H1 (cell line): ENCODE measurements at regions not wholly inside any gene's neighbourhood (a gene's known extent, or its start where the extent isn't known, plus 50 kb on each side); places are given as distances from the start of the nearest gene placed in this dataset.

Source experiments
- CTCF ChIA-PET: fragments of 300-600 bp; sonication (Branson Sonifier 250); formaldehyde crosslinking; loops from one replicate; lab custom pipeline; 2021; ENCODE audit not compliant: partially characterized antibody; lab: Charles Lee
- POLR2A ChIA-PET: fragments of 300-600 bp; sonication (Branson Sonifier 250); formaldehyde crosslinking; loops from one replicate; lab custom pipeline; 2021; ENCODE audit warnings: inconsistent platforms; ENCODE audit not compliant: partially characterized antibody; lab: Charles Lee
- DNase-seq, 2 experiments: peaks; one replicate each; pipeline versions ENCODE4 v3.0.0 to v3.0.0-alpha.2; 2010 to 2022; ENCODE audit warnings: low spot score in 2 of 2, low read depth in 1 of 2, mixed read lengths in 1 of 2
- FAIRE-seq: peaks from 2 replicates; lab custom pipeline; 2011; peaks lifted over from hg19 to GRCh38; lab: Jason Lieb, UNC
- H2AFZ ChIP-seq: 2 replicates; pipeline ENCODE4 v1.8.1; 2012; ENCODE audit warnings: low read length, inconsistent platforms
- H2AK5ac ChIP-seq: 2 replicates; pipeline ENCODE4 v1.6.1; 2013; ENCODE audit warnings: low read depth, low read length
- H2BK120ac ChIP-seq: replicated peaks from 2 replicates; pipeline ENCODE3; 2013; ENCODE audit warnings: low read depth, low read length, inconsistent platforms
- H2BK12ac ChIP-seq: 2 replicates; pipeline ENCODE4 v1.6.1; 2013; ENCODE audit warnings: low read depth, low read length
- H2BK15ac ChIP-seq: 2 replicates; pipeline ENCODE4 v1.6.1; 2013; ENCODE audit warnings: low read length
- H2BK20ac ChIP-seq: 2 replicates; pipeline ENCODE4 v1.6.1; 2013; ENCODE audit warnings: low read length
- H2BK5ac ChIP-seq: 2 replicates; pipeline ENCODE4 v1.6.1; 2013; ENCODE audit warnings: low read depth, low read length
- H3K14ac ChIP-seq: 2 replicates; pipeline ENCODE4 v1.6.1; 2013; ENCODE audit warnings: inconsistent platforms; ENCODE audit not compliant: insufficient read length
- H3K18ac ChIP-seq: 2 replicates; pipeline ENCODE4 v1.6.1; 2013; ENCODE audit warnings: low read length; ENCODE audit errors: extremely low read depth
- H3K23ac ChIP-seq: 2 replicates; pipeline ENCODE4 v1.6.1; 2013; ENCODE audit warnings: inconsistent platforms; ENCODE audit not compliant: insufficient read length
- H3K23me2 ChIP-seq: 2 replicates; pipeline ENCODE4 v1.6.1; 2013; ENCODE audit warnings: low read depth, low read length
- H3K27ac ChIP-seq: 2 replicates; pipeline ENCODE4 v1.6.1; 2011; ENCODE audit warnings: low read depth, low read length, inconsistent platforms
- H3K27me3 ChIP-seq, 4 experiments: replicated peaks in 1 of 4; 1 replicate in 1 of 4; 2 replicates in 3 of 4; pipeline versions ENCODE4 v1.6.1 to v1.8.1; 2011 to 2013; ENCODE audit warnings: low read length in 3 of 4, mild to moderate bottlenecking in 3 of 4, inconsistent platforms in 2 of 4, mixed read lengths in 2 of 4, moderate library complexity in 1 of 4; ENCODE audit not compliant: control insufficient read depth in 3 of 4, insufficient read depth in 3 of 4; ENCODE audit errors: extremely low read depth in 1 of 4
- H3K36me3 ChIP-seq, 4 experiments: 2 replicates each; pipeline versions ENCODE4 v1.6.1 to v1.8.1; 2011 to 2013; ENCODE audit warnings: mild to moderate bottlenecking in 4 of 4, low read length in 3 of 4, moderate library complexity in 2 of 4, control low read depth in 1 of 4, inconsistent platforms in 1 of 4; ENCODE audit not compliant: insufficient read depth in 4 of 4, control insufficient read depth in 2 of 4
- H3K4ac ChIP-seq: replicated peaks from 2 replicates; pipeline ENCODE3; 2013; ENCODE audit warnings: low read length, low read depth, mixed read lengths, inconsistent platforms; ENCODE audit not compliant: insufficient read length
- H3K4me1 ChIP-seq, 4 experiments: replicated peaks in 1 of 4; 1 replicate in 1 of 4; 2 replicates in 3 of 4; pipeline versions ENCODE4 v1.6.1 to v1.8.1; 2011 to 2013; ENCODE audit warnings: low read length in 3 of 4, inconsistent platforms in 2 of 4, mixed read lengths in 1 of 4; ENCODE audit not compliant: insufficient read depth in 4 of 4, control insufficient read depth in 3 of 4
- H3K4me2 ChIP-seq, 2 experiments: 2 replicates each; pipeline versions ENCODE4 v1.6.1 to v1.8.1; 2011 to 2013; ENCODE audit warnings: low read depth in 2 of 2, low read length in 2 of 2, control low read depth in 1 of 2, inconsistent platforms in 1 of 2, mild to moderate bottlenecking in 1 of 2; ENCODE audit not compliant: insufficient read depth in 1 of 2
- H3K4me3 ChIP-seq, 4 experiments: fragments of 200-600, 300-600 bp in 1 of 4; sonication (generic), shearing (Covaris generic), sonication (Bioruptor Twin) in 1 of 4; 2 replicates each; pipeline versions ENCODE4 v1.5.1 to v1.8.1; 2011 to 2016; ENCODE audit warnings: low read length in 4 of 4, low read depth in 3 of 4, control low read depth in 2 of 4, inconsistent platforms in 2 of 4, mild to moderate bottlenecking in 2 of 4, mixed read lengths in 1 of 4, moderate library complexity in 1 of 4; ENCODE audit not compliant: insufficient read depth in 2 of 4; ENCODE audit errors: extremely low read depth in 1 of 4
- H3K56ac ChIP-seq: replicated peaks from 2 replicates; pipeline ENCODE3; 2013; ENCODE audit warnings: low read depth, mild to moderate bottlenecking, mixed read lengths, low read length, inconsistent platforms; ENCODE audit not compliant: insufficient read length
- H3K79me1 ChIP-seq: 2 replicates; pipeline ENCODE4 v1.6.1; 2013; ENCODE audit warnings: low read depth, low read length, control low read depth
- H3K79me2 ChIP-seq, 2 experiments: 2 replicates each; pipeline versions ENCODE4 v1.6.1 to v1.8.1; 2012 to 2013; ENCODE audit warnings: low read length in 2 of 2, mild to moderate bottlenecking in 2 of 2, inconsistent platforms in 1 of 2; ENCODE audit not compliant: insufficient read depth in 2 of 2, control insufficient read depth in 1 of 2
- H3K9ac ChIP-seq, 4 experiments: replicated peaks in 1 of 4; 1 replicate in 1 of 4; 2 replicates in 3 of 4; pipeline versions ENCODE4 v1.6.1 to v1.8.1; 2011 to 2013; ENCODE audit warnings: low read depth in 3 of 4, low read length in 3 of 4, control low read depth in 2 of 4, mild to moderate bottlenecking in 2 of 4, moderate library complexity in 2 of 4, inconsistent platforms in 1 of 4; ENCODE audit errors: extremely low read depth in 1 of 4
- H3K9me3 ChIP-seq, 2 experiments: 2 replicates each; pipeline versions ENCODE4 v1.6.1 to v1.8.1; 2012 to 2013; ENCODE audit warnings: mild to moderate bottlenecking in 2 of 2, moderate library complexity in 2 of 2, control low read depth in 1 of 2, inconsistent platforms in 1 of 2, low read depth in 1 of 2, low read length in 1 of 2, mixed read lengths in 1 of 2; ENCODE audit not compliant: insufficient read depth in 2 of 2
- H4K20me1 ChIP-seq, 2 experiments: replicated peaks in 1 of 2; 2 replicates each; pipeline versions ENCODE3 to v1.8.1; 2011 to 2013; ENCODE audit warnings: inconsistent platforms in 2 of 2, low read length in 2 of 2, mild to moderate bottlenecking in 1 of 2; ENCODE audit not compliant: insufficient read depth in 2 of 2, control insufficient read depth in 1 of 2
- H4K5ac ChIP-seq: 2 replicates; pipeline ENCODE4 v1.6.1; 2013; ENCODE audit warnings: low read length, low read depth, mixed read lengths, inconsistent platforms; ENCODE audit not compliant: insufficient read length
- H4K8ac ChIP-seq: 2 replicates; pipeline ENCODE4 v1.8.0; 2013; ENCODE audit warnings: mild to moderate bottlenecking, moderate library complexity, low read length, inconsistent platforms; ENCODE audit not compliant: insufficient read depth; ENCODE audit errors: extremely low read depth
- H4K91ac ChIP-seq: replicated peaks from 2 replicates; pipeline ENCODE3; 2013; ENCODE audit warnings: low read length, mixed read lengths, inconsistent platforms; ENCODE audit not compliant: insufficient read length
- BACH1 ChIP-seq: IDR thresholded peaks from 2 replicates; pipeline ENCODE4 v1.6.1; 2012; ENCODE audit warnings: low read length, improper control_type of control experiment
- BRCA1 ChIP-seq: IDR thresholded peaks from 2 replicates; pipeline ENCODE4 v1.6.1; 2012; ENCODE audit warnings: low read depth, low read length, improper control_type of control experiment
- CBX5 ChIP-seq: fragments of 300-800, 300-1000 bp; sonication (generic); IDR thresholded peaks from 2 replicates; pipeline ENCODE4 v1.7.1; 2016; ENCODE audit warnings: antibody characterized with exemption, low read length, low read depth
- CHD1 ChIP-seq: IDR thresholded peaks from 2 replicates; pipeline ENCODE4 v1.6.1; 2012; ENCODE audit warnings: low read depth, low read length, improper control_type of control experiment
- GTF2F1 ChIP-seq: IDR thresholded peaks from 2 replicates; pipeline ENCODE4 v1.6.1; 2012; ENCODE audit warnings: low read depth, low read length, improper control_type of control experiment, borderline replicate concordance
- NRF1 ChIP-seq: IDR thresholded peaks from 2 replicates; pipeline ENCODE4 v1.6.1; 2011; ENCODE audit warnings: mild to moderate bottlenecking, low read depth, low read length, improper control_type of control experiment
- POLR2AphosphoS5 ChIP-seq: IDR thresholded peaks from 2 replicates; pipeline ENCODE4 v1.6.1; 2011; ENCODE audit warnings: low read depth, low read length
- POU5F1 ChIP-seq: IDR thresholded peaks from 2 replicates; pipeline ENCODE4 v1.6.1; 2011; ENCODE audit warnings: low read depth, mild to moderate bottlenecking, low read length, moderate library complexity
- RNF2 ChIP-seq: fragments of 200-900, 300-1000 bp; sonication (generic); IDR thresholded peaks from 2 replicates; pipeline ENCODE4 v1.7.1; 2016; ENCODE audit warnings: borderline replicate concordance, low read depth, mild to moderate bottlenecking, antibody characterized with exemption, low read length; ENCODE audit not compliant: poor library complexity, severe bottlenecking; ENCODE audit errors: missing control alignments
- SP4 ChIP-seq: IDR thresholded peaks from 2 replicates; pipeline ENCODE4 v1.6.1; 2012; ENCODE audit warnings: low read length, inconsistent platforms
- TBP ChIP-seq: IDR thresholded peaks from 2 replicates; pipeline ENCODE4 v1.6.1; 2011; ENCODE audit warnings: low read depth, low read length, improper control_type of control experiment
- TCF12 ChIP-seq: IDR thresholded peaks from 2 replicates; pipeline ENCODE4 v1.6.1; 2011; ENCODE audit warnings: low read depth, mild to moderate bottlenecking, low read length
- YY1 ChIP-seq: IDR thresholded peaks from 2 replicates; pipeline ENCODE4 v1.6.1; 2011; ENCODE audit warnings: low read depth, mild to moderate bottlenecking, low read length
- WGBS, 2 experiments: shearing (Covaris generic) in 1 of 2; methylation state at CpG; one replicate each; pipeline versions ENCODE4 v1.1.6 to v1.1.7; 2013 to 2015; ENCODE audit warnings: low lambda C conversion rate in 2 of 2, mixed read lengths in 2 of 2, inconsistent platforms in 1 of 2, low coverage in 1 of 2, missing lambda C conversion rate in 1 of 2; ENCODE audit not compliant: insufficient replicate concordance in 2 of 2, insufficient coverage in 1 of 2, insufficient read length in 1 of 2; ENCODE audit errors: extremely low coverage in 1 of 2, missing lambda C conversion rate in 1 of 2; 5-methylcytosine and 5-hydroxymethylcytosine counted together

DNA sequence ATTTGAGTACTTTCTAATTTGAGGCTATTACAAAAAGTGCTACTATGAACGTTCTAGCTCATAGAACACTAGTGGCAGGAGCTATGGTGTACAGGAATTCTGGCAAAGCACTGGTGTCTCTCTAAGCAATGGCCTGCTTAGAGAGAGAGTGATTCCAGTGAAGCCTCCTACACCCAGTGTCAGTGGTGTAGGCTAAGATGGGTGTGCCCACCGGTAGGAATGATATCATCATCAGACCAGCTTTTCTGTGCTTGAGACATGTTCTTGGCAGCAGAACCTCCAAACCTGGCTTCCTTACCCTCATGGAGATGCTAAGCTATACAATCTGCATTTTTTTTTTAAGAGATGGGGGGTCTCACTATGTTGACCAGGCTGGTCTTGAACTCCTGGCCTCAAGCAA lies 370.3 kb downstream of the SOX9 start:
- Histone ChIP-seq H2BK5ac (no peak overlapping the region), H3K27ac (no peak overlapping the region), H3K14ac (no peak overlapping the region), H3K23ac (no peak overlapping the region), H3K56ac (no peak overlapping the region), H3K23me2 (no peaks in the 10 kb centered on the region), H2BK20ac (no peak overlapping the region), H3K27me3 (no peaks in the 10 kb centered on the region), H3K4ac (no peak overlapping the region), H3K9ac (no peak overlapping the region), H4K20me1 (no peaks in the 10 kb centered on the region), H2BK120ac (no peak overlapping the region), H2BK15ac (no peak overlapping the region), H2AK5ac (no peak overlapping the region), H3K4me2 (no peak overlapping the region), H3K4me3 (no peak overlapping the region), H4K8ac (no peak overlapping the region), H2BK12ac (no peak overlapping the region), H3K9me3 (no peaks in the 10 kb centered on the region), H3K4me1 (no peaks in the 10 kb centered on the region; a peak in 1 of 7 replicates), H4K5ac (no peak overlapping the region), H2AFZ (no peak overlapping the region), H3K18ac (no peak overlapping the region), H3K36me3 (no peaks in the 10 kb centered on the region), H3K79me2 (no peaks in the 10 kb centered on the region), H3K79me1 (no peaks in the 10 kb centered on the region), H4K91ac (no peak overlapping the region)
- WGBS, 2 experiments = 90% methylated on average over 2 of the region's 2 CpGs; no CpG with 5 or more reads in 1 of the 2 experiments
- DNase-seq (no peak), FAIRE-seq (no peak)
- ChIA-PET CTCF (no interaction called here), POLR2A (no interaction called here)
- TF ChIP-seq GTF2F1 (no peak), CBX5 (no peak), RNF2 (no peak), YY1 (no peak), BACH1 (no peak), TBP (no peak), NRF1 (no peak), CHD1 (no peak), POU5F1 (no peak), POLR2AphosphoS5 (no peak), TCF12 (no peak), BRCA1 (no peak), SP4 (no peak)
